ENCODE measurements at regions not wholly inside any gene's neighbourhood (a gene's known extent, or its start where the extent isn't known, plus 50 kb on each side); places are given as distances from the start of the nearest gene placed in this dataset.

DNA sequence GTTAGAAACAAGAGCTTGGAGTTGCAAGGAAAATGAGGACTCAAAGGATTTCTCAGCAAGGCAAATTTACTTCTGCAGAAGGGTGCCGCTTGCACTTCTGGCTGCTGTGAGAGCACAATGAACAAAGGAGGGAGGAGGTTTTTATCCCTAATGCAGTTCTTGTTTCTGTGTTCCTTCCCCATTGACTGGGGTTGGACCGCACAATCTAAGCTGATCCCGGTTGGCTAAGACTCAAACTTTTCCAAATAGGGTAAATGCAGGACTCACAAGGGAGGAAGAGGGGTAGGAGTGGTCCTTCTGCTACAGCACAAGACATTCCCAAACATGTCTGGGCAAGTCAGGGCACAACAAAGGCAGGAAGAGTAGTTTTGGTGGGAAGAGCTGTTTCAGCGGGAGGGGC, 249.6 kb upstream of the MOCS1 start:
- H3K27ac ChIP-seq, result no peak overlapping the region
- no peak overlapping the region for H3K4me3 ChIP-seq
- peaks cover 0 to 7% (median 0%) of the 10 kb centered on the region in 3 donors for H3K9me3 ChIP-seq
- H3K4me1 ChIP-seq, result no peaks in the 10 kb centered on the region
- ATAC-seq (no peak), DNase-seq (no peak)
- intact Hi-C loops (cut with DNase I), result no loop called here
- H3K36me3 ChIP-seq (replicated peaks in 1 of 2; ENCODE audit: insufficient read depth in 1 of 2, low read depth in 2 of 2), result no peaks in the 10 kb centered on the region
- TF ChIP-seq POLR2A (IDR thresholded peaks at IDR 0.05), result no peak
- TF ChIP-seq, protein P1, sequence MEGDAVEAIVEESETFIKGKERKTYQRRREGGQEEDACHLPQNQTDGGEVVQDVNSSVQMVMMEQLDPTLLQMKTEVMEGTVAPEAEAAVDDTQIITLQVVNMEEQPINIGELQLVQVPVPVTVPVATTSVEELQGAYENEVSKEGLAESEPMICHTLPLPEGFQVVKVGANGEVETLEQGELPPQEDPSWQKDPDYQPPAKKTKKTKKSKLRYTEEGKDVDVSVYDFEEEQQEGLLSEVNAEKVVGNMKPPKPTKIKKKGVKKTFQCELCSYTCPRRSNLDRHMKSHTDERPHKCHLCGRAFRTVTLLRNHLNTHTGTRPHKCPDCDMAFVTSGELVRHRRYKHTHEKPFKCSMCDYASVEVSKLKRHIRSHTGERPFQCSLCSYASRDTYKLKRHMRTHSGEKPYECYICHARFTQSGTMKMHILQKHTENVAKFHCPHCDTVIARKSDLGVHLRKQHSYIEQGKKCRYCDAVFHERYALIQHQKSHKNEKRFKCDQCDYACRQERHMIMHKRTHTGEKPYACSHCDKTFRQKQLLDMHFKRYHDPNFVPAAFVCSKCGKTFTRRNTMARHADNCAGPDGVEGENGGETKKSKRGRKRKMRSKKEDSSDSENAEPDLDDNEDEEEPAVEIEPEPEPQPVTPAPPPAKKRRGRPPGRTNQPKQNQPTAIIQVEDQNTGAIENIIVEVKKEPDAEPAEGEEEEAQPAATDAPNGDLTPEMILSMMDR (IDR thresholded peaks at IDR 0.05), result no peak
- H3K27me3 ChIP-seq, result no peaks in the 10 kb centered on the region
- 92 to 97% methylated on average over 4 of the region's 4 CpGs for WGBS, 2 donors

DNA sequence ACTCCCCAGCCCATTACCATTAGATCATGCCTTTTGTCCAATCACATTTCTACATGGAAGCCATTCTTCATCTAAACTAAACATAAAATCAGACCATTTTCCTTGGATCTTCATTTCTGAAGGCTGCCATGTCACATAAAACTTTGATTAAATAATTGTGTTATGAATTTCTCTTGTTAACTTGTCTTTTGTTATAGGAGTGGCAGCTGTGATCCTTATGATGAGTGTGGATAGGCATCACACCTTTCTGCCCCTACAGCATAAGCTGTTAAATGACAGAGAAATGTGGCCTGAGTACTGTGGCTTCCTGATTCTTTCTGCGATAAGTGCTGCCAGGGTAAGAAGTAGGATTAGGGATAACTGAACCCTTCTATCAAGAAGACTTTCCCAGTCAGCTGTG, 247.1 kb upstream of the MOCS1 start:
- H3K9me3 ChIP-seq, result peaks cover 0 to 7% (median 0%) of the 10 kb centered on the region in 3 donors
- H3K4me1 ChIP-seq, result no peaks in the 10 kb centered on the region
- DNase-seq (no peak), ATAC-seq (no peak)
- H3K36me3 ChIP-seq (replicated peaks in 1 of 2; ENCODE audit: insufficient read depth in 1 of 2, low read depth in 2 of 2), result no peaks in the 10 kb centered on the region
- H3K27ac ChIP-seq, result no peak overlapping the region
- H3K4me3 ChIP-seq, result no peak overlapping the region
- intact Hi-C loops (cut with DNase I), result no loop called here
- H3K27me3 ChIP-seq, result no peaks in the 10 kb centered on the region
- TF ChIP-seq, protein P1 (IDR thresholded peaks at IDR 0.05), result no peak
- no peak for TF ChIP-seq POLR2A (IDR thresholded peaks at IDR 0.05)
- WGBS, 2 donors, result 96 to 100% methylated on average over 1 of the region's 1 CpG

DNA sequence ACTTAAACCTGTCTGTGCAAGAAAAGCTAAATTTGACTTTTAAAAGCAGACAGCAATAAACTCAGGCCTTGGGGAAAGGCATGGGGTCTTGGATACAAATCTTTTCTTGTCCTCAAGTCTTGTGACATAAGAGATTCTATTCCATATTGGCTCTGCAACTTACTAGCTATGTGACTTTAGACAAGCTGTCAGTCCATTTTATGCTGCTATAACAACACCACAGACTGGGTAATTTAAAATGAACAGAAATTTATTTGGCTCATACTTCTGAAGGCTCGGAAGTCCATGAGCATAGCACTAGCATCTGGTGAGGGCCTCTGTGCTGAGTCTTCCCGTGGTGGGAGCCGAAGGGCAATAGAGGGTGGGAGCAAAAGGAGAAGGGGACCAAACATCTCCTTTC, 246.0 kb upstream of the MOCS1 start:
- H3K27ac ChIP-seq, result no peak overlapping the region
- TF ChIP-seq POLR2A (IDR thresholded peaks at IDR 0.05), result no peak
- TF ChIP-seq, protein P1 (IDR thresholded peaks at IDR 0.05), result no peak
- no peak overlapping the region for H3K4me3 ChIP-seq
- no peaks in the 10 kb centered on the region for H3K27me3 ChIP-seq
- 82 to 88% methylated on average over 3 of the region's 3 CpGs for WGBS, 2 donors
- H3K9me3 ChIP-seq, result peaks cover 0 to 7% (median 0%) of the 10 kb centered on the region in 3 donors
- no peaks in the 10 kb centered on the region for H3K4me1 ChIP-seq
- DNase-seq, result no peak
- H3K36me3 ChIP-seq (replicated peaks in 1 of 2; ENCODE audit: insufficient read depth in 1 of 2, low read depth in 2 of 2), result no peaks in the 10 kb centered on the region
- intact Hi-C loops (cut with DNase I), result no loop called here
- ATAC-seq, result no peak

DNA sequence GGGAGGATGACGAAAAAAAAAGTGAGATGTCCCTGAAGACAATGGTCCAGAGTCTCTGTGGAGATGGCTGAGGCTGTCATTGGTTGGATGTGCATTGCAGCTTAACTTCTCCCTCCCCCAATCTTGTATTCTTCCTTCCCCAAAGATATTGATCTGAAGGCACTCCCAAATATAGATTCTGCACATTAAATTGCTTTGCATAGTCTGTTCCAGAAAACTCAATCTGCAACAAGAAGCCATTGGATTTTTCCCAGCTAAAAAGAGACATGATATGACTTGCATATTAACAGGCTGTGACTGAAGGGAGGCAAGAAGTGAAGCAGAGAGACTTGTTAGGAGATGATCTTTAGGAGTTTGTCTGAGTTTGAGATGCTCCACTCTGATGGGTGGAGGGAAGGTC, 245.2 kb upstream of the MOCS1 start:
- intact Hi-C loops (cut with DNase I), result no loop called here
- Histone ChIP-seq H3K9me3 (peaks cover 0 to 7% (median 0%) of the 10 kb centered on the region in 3 donors), H3K27ac (no peak overlapping the region), H3K4me3 (no peak overlapping the region), H3K27me3 (no peaks in the 10 kb centered on the region), H3K4me1 (no peaks in the 10 kb centered on the region), H3K36me3 (replicated peaks in 1 of 2; ENCODE audit: insufficient read depth in 1 of 2, low read depth in 2 of 2) (no peaks in the 10 kb centered on the region)
- DNase-seq, result no peak
- ATAC-seq, result no peak
- 87 to 100% methylated on average over 1 of the region's 1 CpG for WGBS, 2 donors
- TF ChIP-seq, protein P1 (IDR thresholded peaks at IDR 0.05), result no peak
- no peak for TF ChIP-seq POLR2A (IDR thresholded peaks at IDR 0.05)

DNA sequence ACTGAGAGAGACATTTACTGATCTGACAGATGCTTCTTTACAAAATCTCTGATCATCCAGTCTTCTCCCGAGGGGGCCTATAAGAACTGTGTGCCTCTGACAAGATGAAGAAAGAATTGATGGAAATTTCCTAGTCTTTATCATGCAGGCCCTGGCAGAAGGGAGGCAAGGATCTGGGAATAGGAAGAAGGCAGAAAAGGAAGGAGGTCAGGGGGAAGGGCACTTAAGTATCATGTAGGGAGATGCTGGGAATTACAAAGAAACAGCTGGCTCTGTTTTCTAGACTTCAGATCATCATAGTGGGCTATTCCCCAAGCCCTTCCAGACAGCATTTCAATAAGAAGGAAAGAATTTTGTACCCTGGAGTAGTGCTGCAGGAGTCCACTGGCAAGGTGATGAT, 243.3 kb upstream of the MOCS1 start:
- H3K36me3 ChIP-seq (replicated peaks in 1 of 2; ENCODE audit: insufficient read depth in 1 of 2, low read depth in 2 of 2), result no peaks in the 10 kb centered on the region
- no peak overlapping the region for H3K4me3 ChIP-seq
- no peaks in the 10 kb centered on the region for H3K27me3 ChIP-seq
- no peaks in the 10 kb centered on the region for H3K4me1 ChIP-seq
- no peak for DNase-seq
- H3K27ac ChIP-seq, result no peak overlapping the region
- intact Hi-C loops (cut with DNase I), result no loop called here
- no peak for ATAC-seq
- WGBS, 2 donors, result 79 to 88% methylated on average over 1 of the region's 1 CpG
- TF ChIP-seq, protein P1 (IDR thresholded peaks at IDR 0.05), result no peak
- no peak for TF ChIP-seq POLR2A (IDR thresholded peaks at IDR 0.05)
- H3K9me3 ChIP-seq, result no peaks in the 10 kb centered on the region
